HepG2 (cell line): ENCODE measurements at regions not wholly inside any gene's neighbourhood (a gene's known extent, or its start where the extent isn't known, plus 50 kb on each side); places are given as distances from the start of the nearest gene placed in this dataset.

ENCODE experiments used
- ATAC-seq: fragments of 200-7000 bp; cut with Tn5 transposase; 3 replicates; pipeline ENCODE4 v1.9.1; 2020; ENCODE audit warnings: mild to moderate bottlenecking, moderate library complexity
- BruUV-seq: library from RNA; stranded (reverse); fragments of 400-500 nt; replicated peaks from 2 replicates; lab custom pipeline; 2021; lab: Mats Ljungman, UMichigan
- CTCF ChIA-PET: fragments of 300-600 bp; formaldehyde crosslinking; extraction: SDS; loops from one replicate; lab custom pipeline; 2021; ENCODE audit warnings: low total read pairs, inconsistent platforms, low intra/inter-chr PET ratio; lab: Yijun Ruan, JAX
- POLR2A ChIA-PET: fragments of 350-600 bp; sonication (Branson Sonifier 250); formaldehyde crosslinking; loops from one replicate; lab custom pipeline; 2020; ENCODE audit warnings: antibody characterized with exemption, inconsistent platforms; lab: Yijun Ruan, JAX
- DNase-seq: peaks from one replicate; pipeline ENCODE4 v3.0.0-alpha.2; 2015; ENCODE audit warnings: low spot score
- FAIRE-seq: peaks from 3 replicates; lab custom pipeline; 2011; peaks lifted over from hg19 to GRCh38; lab: Jason Lieb, UNC
- H2AFZ ChIP-seq: one replicate; pipeline ENCODE4 v1.6.1; 2011; ENCODE audit warnings: low read length, inconsistent platforms
- H3K27ac ChIP-seq: fragments of 300-600 bp; 3 replicates; pipeline ENCODE4 v1.8.0; 2011; ENCODE audit warnings: mixed run types, mild to moderate bottlenecking, mixed read lengths, low read length, inconsistent platforms; ENCODE audit not compliant: insufficient read depth; ENCODE audit errors: extremely low read length
- H3K27me3 ChIP-seq, 2 experiments: fragments of 200-600 bp in 1 of 2; 2 replicates in 1 of 2; 3 replicates in 1 of 2; pipeline versions ENCODE4 v1.6.0 to v1.8.0; 2011; ENCODE audit warnings: low read length in 2 of 2, mild to moderate bottlenecking in 2 of 2, moderate library complexity in 2 of 2, inconsistent platforms in 1 of 2; ENCODE audit not compliant: insufficient read depth in 2 of 2, control insufficient read depth in 1 of 2
- H3K36me3 ChIP-seq, 2 experiments: fragments of 200-600 bp in 1 of 2; replicated peaks in 1 of 2; 2 replicates in 1 of 2; 3 replicates in 1 of 2; pipeline versions ENCODE4 v1.5.1 to v1.8.0; 2011; ENCODE audit warnings: low read length in 2 of 2, inconsistent platforms in 1 of 2; ENCODE audit not compliant: insufficient read depth in 2 of 2, control insufficient read depth in 1 of 2
- H3K4me1 ChIP-seq: 2 replicates; pipeline ENCODE4 v1.5.1; 2012; ENCODE audit warnings: low read length, inconsistent platforms; ENCODE audit not compliant: insufficient read depth
- H3K4me2 ChIP-seq: 2 replicates; pipeline ENCODE4 v1.6.0; 2011; ENCODE audit warnings: low read depth, low read length, inconsistent platforms
- H3K4me3 ChIP-seq, 3 experiments: fragments of 200-600 bp in 1 of 3; sonication (generic), shearing (Covaris generic) in 1 of 3; replicated peaks in 1 of 3; 2 replicates each; pipeline ENCODE4 v1.5.1; 2011 to 2016; ENCODE audit warnings: low read length in 3 of 3, inconsistent platforms in 2 of 3, low read depth in 2 of 3, mild to moderate bottlenecking in 2 of 3, control low read depth in 1 of 3, mixed read lengths in 1 of 3; ENCODE audit not compliant: insufficient read depth in 1 of 3
- H3K79me2 ChIP-seq: one replicate; pipeline ENCODE4 v1.6.1; 2011; ENCODE audit warnings: low read length, inconsistent platforms; ENCODE audit not compliant: insufficient read depth
- H3K9ac ChIP-seq: 2 replicates; pipeline ENCODE4 v1.6.0; 2011; ENCODE audit warnings: mild to moderate bottlenecking, low read depth, low read length, inconsistent platforms; ENCODE audit not compliant: insufficient read depth
- H3K9me3 ChIP-seq: 2 replicates; pipeline ENCODE4 v1.5.1; 2012; ENCODE audit warnings: mild to moderate bottlenecking, low read length
- H4K20me1 ChIP-seq: 2 replicates; pipeline ENCODE4 v1.6.0; 2011; ENCODE audit warnings: inconsistent platforms, mild to moderate bottlenecking, low read length, moderate library complexity; ENCODE audit not compliant: insufficient read depth
- BCL6 ChIP-seq: IDR thresholded peaks from 2 replicates; pipeline ENCODE4 v1.6.1; 2016; ENCODE audit warnings: missing genetic modification reagents, missing compliant biosample characterization
- DBP ChIP-seq: sonication (generic); formaldehyde crosslinking; IDR thresholded peaks from 2 replicates; pipeline ENCODE4 v1.4.0; 2020; ENCODE audit warnings: missing genetic modification reagents; ENCODE audit errors: not compliant biosample characterization
- FOXC1 ChIP-seq: sonication (generic); formaldehyde crosslinking; IDR thresholded peaks from 2 replicates; pipeline ENCODE4 v1.8.0; 2022; ENCODE audit warnings: mild to moderate bottlenecking, missing genetic modification reagents, borderline replicate concordance
- GMEB1 ChIP-seq: sonication (generic); formaldehyde crosslinking; IDR thresholded peaks from 2 replicates; pipeline ENCODE4 v1.5.1; 2020; ENCODE audit warnings: missing genetic modification reagents, mild to moderate bottlenecking, borderline replicate concordance
- HOXA5 ChIP-seq: sonication (generic); formaldehyde crosslinking; IDR thresholded peaks from 2 replicates; pipeline ENCODE4 v1.4.0; 2020; ENCODE audit warnings: missing genetic modification reagents
- HOXA7 ChIP-seq: sonication (generic); formaldehyde crosslinking; IDR thresholded peaks from 2 replicates; pipeline ENCODE4 v1.8.1; 2022; ENCODE audit warnings: mild to moderate bottlenecking, missing genetic modification reagents, moderate library complexity
- MAFF ChIP-seq: IDR thresholded peaks from 2 replicates; pipeline ENCODE4 v1.6.1; 2011; ENCODE audit warnings: low read depth, low read length, improper control_type of control experiment
- ONECUT2 ChIP-seq: sonication (generic); formaldehyde crosslinking; IDR thresholded peaks from 2 replicates; pipeline ENCODE4 v1.4.0; 2020; ENCODE audit warnings: missing genetic modification reagents
- SALL2 ChIP-seq: sonication (generic); formaldehyde crosslinking; IDR thresholded peaks from 2 replicates; pipeline ENCODE4 v1.8.1; 2023; ENCODE audit warnings: mild to moderate bottlenecking, missing genetic modification reagents, inconsistent platforms
- SP140L ChIP-seq: sonication (generic); formaldehyde crosslinking; IDR thresholded peaks from 2 replicates; pipeline ENCODE4 v1.4.0; 2020; ENCODE audit warnings: missing genetic modification reagents, borderline replicate concordance
- ZEB1 ChIP-seq: IDR thresholded peaks from 2 replicates; pipeline ENCODE4 v1.6.1; 2012; ENCODE audit warnings: mild to moderate bottlenecking, low read depth, inconsistent platforms; ENCODE audit not compliant: insufficient replicate concordance
- ZMYM2 ChIP-seq: sonication (generic); formaldehyde crosslinking; IDR thresholded peaks from 2 replicates; pipeline ENCODE4 v1.8.0; 2022; ENCODE audit warnings: mild to moderate bottlenecking, missing genetic modification reagents
- ZNF33A ChIP-seq: sonication (generic); formaldehyde crosslinking; IDR thresholded peaks from 2 replicates; pipeline ENCODE4 v1.5.1; 2020; ENCODE audit warnings: missing genetic modification reagents, mild to moderate bottlenecking, moderate library complexity, borderline replicate concordance
- ZNF468 ChIP-seq: sonication (generic); formaldehyde crosslinking; IDR thresholded peaks from 2 replicates; pipeline ENCODE4 v1.8.0; 2022; ENCODE audit warnings: mild to moderate bottlenecking, moderate library complexity, missing genetic modification reagents
- ZNF550 ChIP-seq: sonication (generic); formaldehyde crosslinking; IDR thresholded peaks from 2 replicates; pipeline ENCODE4 v1.4.0; 2020; ENCODE audit warnings: mild to moderate bottlenecking, missing genetic modification reagents, borderline replicate concordance
- ZNF616 ChIP-seq: sonication (generic); formaldehyde crosslinking; IDR thresholded peaks from 2 replicates; pipeline ENCODE4 v1.5.0; 2020; ENCODE audit warnings: low read depth, mild to moderate bottlenecking, missing genetic modification reagents
- ZNF773 ChIP-seq: sonication (generic); formaldehyde crosslinking; IDR thresholded peaks from 2 replicates; pipeline ENCODE4 v1.4.0; 2020; ENCODE audit warnings: missing genetic modification reagents, borderline replicate concordance
- ZSCAN25 ChIP-seq: sonication (generic); formaldehyde crosslinking; IDR thresholded peaks from 2 replicates; pipeline ENCODE4 v1.8.0; 2022; ENCODE audit warnings: mild to moderate bottlenecking, missing genetic modification reagents
- WGBS: methylation state at CpG from one replicate; pipeline ENCODE4 v1.1.6; 2017; ENCODE audit warnings: low lambda C conversion rate; 5-methylcytosine and 5-hydroxymethylcytosine counted together
- in situ Hi-C: cut with HindIII; loops from 2 replicates; pipeline ENCODE4 v1.10.0; 2017; ENCODE audit warnings: low pct_unique_long_range_greater_than_20kb; ENCODE audit not compliant: extremely low pct_ligation_motif_present
- intact Hi-C: fragments of 100-400 bp; cut with micrococcal nuclease; formaldehyde crosslinking; loops from one replicate; pipeline ENCODE4 v1.10.0; 2022; ENCODE audit not compliant: unreplicated experiment

GRCh38 chr13:73299787-73300186 lies 241.0 kb downstream of the KLF5 start:
- no TSS peak for BruUV-seq
- no peak overlapping the region for H3K9ac ChIP-seq
- H3K9me3 ChIP-seq, result no peaks in the 10 kb centered on the region
- CTCF ChIA-PET, result no interaction called here
- in situ Hi-C loops (no loop called here), intact Hi-C loops (no loop called here)
- H3K4me1 ChIP-seq, result no peaks in the 10 kb centered on the region
- DNase-seq (no peak), FAIRE-seq (no peak), ATAC-seq (no peak)
- H3K27me3 ChIP-seq, result no peaks in the 10 kb centered on the region
- no peak for TF ChIP-seq ZNF773 (CRISPR knock-in tag)
- no peak for TF ChIP-seq SALL2
- TF ChIP-seq ZNF616 (CRISPR knock-in tag), result no peak
- TF ChIP-seq SP140L (CRISPR knock-in tag), result no peak
- no peak for TF ChIP-seq ZMYM2 (CRISPR knock-in tag)
- TF ChIP-seq DBP (CRISPR knock-in tag), result no peak
- TF ChIP-seq GMEB1 (CRISPR knock-in tag), result no peak
- TF ChIP-seq HOXA5, result no peak
- TF ChIP-seq MAFF, result no peak
- TF ChIP-seq ZNF33A (CRISPR knock-in tag), result no peak
- TF ChIP-seq BCL6 (CRISPR knock-in tag), result no peak
- no peak for TF ChIP-seq ONECUT2 (CRISPR knock-in tag)
- no peak for TF ChIP-seq ZEB1
- TF ChIP-seq ZSCAN25, result no peak
- no peak for TF ChIP-seq ZNF550 (CRISPR knock-in tag)
- no peak for TF ChIP-seq FOXC1 (CRISPR knock-in tag)
- no peak for TF ChIP-seq ZNF468 (CRISPR knock-in tag)
- no peak for TF ChIP-seq HOXA7 (CRISPR knock-in tag)
- H4K20me1 ChIP-seq, result no peaks in the 10 kb centered on the region
- 0% methylated on average over 2 of the region's 2 CpGs for WGBS
- H3K4me2 ChIP-seq, result no peak overlapping the region
- POLR2A ChIA-PET, result no interaction called here
- no peak overlapping the region for H3K27ac ChIP-seq
- H2AFZ ChIP-seq, result no peak overlapping the region
- H3K79me2 ChIP-seq, result no peaks in the 10 kb centered on the region
- H3K36me3 ChIP-seq, result no peaks in the 10 kb centered on the region
- no peak overlapping the region for H3K4me3 ChIP-seq
